ENCODE measurements at regions not wholly inside any gene's neighbourhood (a gene's known extent, or its start where the extent isn't known, plus 50 kb on each side); places are given as distances from the start of the nearest gene placed in this dataset.

DNA sequence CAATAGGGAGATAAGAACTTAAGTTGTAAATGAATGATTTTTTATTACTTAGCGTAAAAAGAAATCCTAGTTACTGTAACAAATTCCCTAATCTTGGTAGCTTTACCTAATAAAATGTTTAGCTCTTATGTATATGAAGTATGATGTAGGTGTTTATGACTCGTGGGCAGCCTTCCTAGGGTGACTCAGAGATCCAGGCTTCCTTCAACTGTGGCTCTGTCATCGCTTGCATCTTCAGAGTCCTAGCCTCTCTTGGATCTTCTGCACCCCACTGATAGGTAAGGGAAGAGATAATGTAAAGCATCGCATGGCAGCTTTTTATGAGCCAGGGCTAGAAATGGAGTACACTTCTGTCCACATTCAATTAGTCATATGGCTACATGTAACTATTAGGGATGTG is 165.6 kb upstream of the GLRA2 start:
- TF ChIP-seq CTCF (IDR thresholded peaks at IDR 0.05; ENCODE audit: partially characterized antibody, unreplicated experiment): no peak
- Mint-ChIP-seq H3K36me3 (ENCODE audit: unreplicated experiment) (no peaks in the 10 kb centered on the region), H3K4me3 (ENCODE audit: unreplicated experiment) (no peak overlapping the region), H3K9me3 (ENCODE audit: unreplicated experiment) (peaks cover 2% of the 10 kb centered on the region), H3K27me3 (ENCODE audit: unreplicated experiment) (no peaks in the 10 kb centered on the region), H3K27ac (ENCODE audit: unreplicated experiment) (no peak overlapping the region), H3K4me1 (ENCODE audit: low read depth, unreplicated experiment) (no peaks in the 10 kb centered on the region)
- DNase-seq: no peak

GRCh38 chrX:14362721-14363120 is 166.6 kb upstream of the GLRA2 start:
- TF ChIP-seq CTCF (IDR thresholded peaks at IDR 0.05; ENCODE audit: partially characterized antibody, unreplicated experiment): no peak
- Mint-ChIP-seq H3K4me1 (ENCODE audit: low read depth, unreplicated experiment) (no peaks in the 10 kb centered on the region), H3K4me3 (ENCODE audit: unreplicated experiment) (no peak overlapping the region), H3K27ac (ENCODE audit: unreplicated experiment) (no peak overlapping the region), H3K9me3 (ENCODE audit: unreplicated experiment) (peaks cover 2% of the 10 kb centered on the region), H3K36me3 (ENCODE audit: unreplicated experiment) (no peaks in the 10 kb centered on the region), H3K27me3 (ENCODE audit: unreplicated experiment) (no peaks in the 10 kb centered on the region)
- no peak for DNase-seq

- Mint-ChIP-seq H3K27me3 (ENCODE audit: unreplicated experiment) (no peaks in the 10 kb centered on the region), H3K27ac (ENCODE audit: unreplicated experiment) (no peak overlapping the region), H3K36me3 (ENCODE audit: unreplicated experiment) (no peaks in the 10 kb centered on the region), H3K9me3 (ENCODE audit: unreplicated experiment) (peaks cover 2% of the 10 kb centered on the region), H3K4me1 (ENCODE audit: low read depth, unreplicated experiment) (peaks cover 2% of the 10 kb centered on the region), H3K4me3 (ENCODE audit: unreplicated experiment) (no peak overlapping the region)
- TF ChIP-seq CTCF (IDR thresholded peaks at IDR 0.05; ENCODE audit: partially characterized antibody, unreplicated experiment): no peak
- DNase-seq: no peak
Observed at GRCh38 chrX:14361435-14361834, 167.9 kb upstream of the GLRA2 start.

DNA sequence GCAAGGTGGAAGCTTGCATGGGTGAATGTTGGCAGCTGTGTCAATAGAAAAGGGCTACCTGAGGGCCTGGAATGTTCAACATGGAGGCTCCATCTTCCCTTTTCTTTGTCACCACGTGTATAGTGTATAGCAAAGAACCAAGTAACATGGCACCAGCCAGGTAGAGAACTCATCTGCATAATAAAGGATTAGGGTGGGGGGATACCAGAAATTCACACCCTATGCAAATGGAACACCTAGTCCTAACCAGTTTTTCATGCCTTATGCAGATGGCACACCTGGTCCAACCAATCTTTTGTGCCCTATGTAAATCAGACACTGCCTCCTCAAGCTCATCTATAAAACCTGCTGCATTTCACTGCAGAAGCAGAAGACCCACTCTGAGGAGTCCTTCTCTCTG is 169.6 kb upstream of the GLRA2 start:
- Mint-ChIP-seq H3K4me3 (ENCODE audit: unreplicated experiment) (no peak overlapping the region), H3K4me1 (ENCODE audit: low read depth, unreplicated experiment) (peaks cover 8% of the 10 kb centered on the region), H3K9me3 (ENCODE audit: unreplicated experiment) (peaks cover 2% of the 10 kb centered on the region), H3K36me3 (ENCODE audit: unreplicated experiment) (no peaks in the 10 kb centered on the region), H3K27me3 (ENCODE audit: unreplicated experiment) (no peaks in the 10 kb centered on the region), H3K27ac (ENCODE audit: unreplicated experiment) (no peak overlapping the region)
- TF ChIP-seq CTCF (IDR thresholded peaks at IDR 0.05; ENCODE audit: partially characterized antibody, unreplicated experiment): no peak
- DNase-seq: no peak

DNA sequence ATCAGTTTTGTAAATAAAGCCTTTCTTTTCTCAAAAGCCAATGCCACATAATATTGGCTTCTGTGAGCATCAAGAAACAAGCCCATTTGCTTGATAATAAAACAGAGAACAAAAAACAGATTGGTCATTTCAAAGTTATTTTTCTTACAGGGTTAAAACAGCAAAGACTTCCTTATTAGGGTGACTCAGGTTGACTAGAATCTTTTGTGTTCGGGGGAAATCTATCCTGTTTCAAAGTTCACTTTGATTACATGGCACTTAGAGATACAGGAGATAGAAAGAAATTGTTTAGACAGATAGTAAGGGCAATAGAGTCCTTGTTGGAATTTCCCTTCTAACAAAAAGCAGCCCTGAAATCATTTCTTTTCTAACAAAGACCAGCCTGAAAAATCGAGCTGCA is 170.0 kb upstream of the GLRA2 start:
- peaks cover 2% of the 10 kb centered on the region for H3K9me3 Mint-ChIP-seq (ENCODE audit: unreplicated experiment)
- H3K4me1 Mint-ChIP-seq (ENCODE audit: low read depth, unreplicated experiment): peaks cover 9% of the 10 kb centered on the region
- H3K27me3 Mint-ChIP-seq (ENCODE audit: unreplicated experiment): no peaks in the 10 kb centered on the region
- DNase-seq: no peak
- no peaks in the 10 kb centered on the region for H3K36me3 Mint-ChIP-seq (ENCODE audit: unreplicated experiment)
- H3K27ac Mint-ChIP-seq (ENCODE audit: unreplicated experiment): no peak overlapping the region
- TF ChIP-seq CTCF (IDR thresholded peaks at IDR 0.05; ENCODE audit: partially characterized antibody, unreplicated experiment): no peak
- H3K4me3 Mint-ChIP-seq (ENCODE audit: unreplicated experiment): no peak overlapping the region

Data from glutamatergic neuron (in vitro differentiated cells).